ENCODE measurements at regions not wholly inside any gene's neighbourhood (a gene's known extent, or its start where the extent isn't known, plus 50 kb on each side); places are given as distances from the start of the nearest gene placed in this dataset.

GRCh38 chr3:76724706-76725105 lies 315.2 kb upstream of the ROBO2 start:
- no peaks in the 10 kb centered on the region for H3K9me3 ChIP-seq
- no peaks in the 10 kb centered on the region for H3K27me3 ChIP-seq
- TF ChIP-seq POLR2A (IDR thresholded peaks at IDR 0.05): no peak
- TF ChIP-seq CTCF (IDR thresholded peaks at IDR 0.05 in 4 of 5, conservative IDR thresholded peaks at IDR 0.05 in 1 of 5): no peak
- DNase-seq: no peak
- no peaks in the 10 kb centered on the region for H3K4me1 ChIP-seq
- intact Hi-C loops (cut with DNase I; ENCODE audit: low total_unique reads) (no loop called here), in situ Hi-C loops (cut with MboI; ENCODE audit: low sequenced_read_pairs in 4 of 4) (no loop called here)
- ATAC-seq: no peak
- H3K27ac ChIP-seq: no peak overlapping the region
- no peak overlapping the region for H3K4me3 ChIP-seq
- H3K36me3 ChIP-seq: no peaks in the 10 kb centered on the region

- H3K36me3 ChIP-seq: no peaks in the 10 kb centered on the region
- ATAC-seq (no peak), DNase-seq (no peak)
- TF ChIP-seq CTCF (IDR thresholded peaks at IDR 0.05 in 4 of 5, conservative IDR thresholded peaks at IDR 0.05 in 1 of 5) (no peak), POLR2A (IDR thresholded peaks at IDR 0.05) (no peak)
- intact Hi-C loops (cut with DNase I; ENCODE audit: low total_unique reads): no loop called here
- H3K4me3 ChIP-seq: no peak overlapping the region
- no peaks in the 10 kb centered on the region for H3K27me3 ChIP-seq
- no peak overlapping the region for H3K27ac ChIP-seq
- in situ Hi-C loops (cut with MboI; ENCODE audit: low sequenced_read_pairs in 4 of 4): no loop called here
- H3K9me3 ChIP-seq: no peaks in the 10 kb centered on the region
- H3K4me1 ChIP-seq: no peaks in the 10 kb centered on the region
Observed at GRCh38 chr3:76726034-76726433, 313.9 kb upstream of the ROBO2 start.

GRCh38 chr3:76728426-76728825 lies 311.5 kb upstream of the ROBO2 start:
- H3K9me3 ChIP-seq: no peaks in the 10 kb centered on the region
- H3K27me3 ChIP-seq: no peaks in the 10 kb centered on the region
- no peak overlapping the region for H3K4me3 ChIP-seq
- H3K27ac ChIP-seq: no peak overlapping the region
- TF ChIP-seq CTCF (IDR thresholded peaks at IDR 0.05 in 4 of 5, conservative IDR thresholded peaks at IDR 0.05 in 1 of 5): no peak
- TF ChIP-seq POLR2A (IDR thresholded peaks at IDR 0.05): no peak
- no peak for ATAC-seq
- no peak for DNase-seq
- intact Hi-C loops (cut with DNase I; ENCODE audit: low total_unique reads): no loop called here
- in situ Hi-C loops (cut with MboI; ENCODE audit: low sequenced_read_pairs in 4 of 4): no loop called here
- H3K36me3 ChIP-seq: no peaks in the 10 kb centered on the region
- no peaks in the 10 kb centered on the region for H3K4me1 ChIP-seq

GRCh38 chr3:76731471-76731870 lies 308.4 kb upstream of the ROBO2 start:
- Histone ChIP-seq H3K4me3 (no peak overlapping the region), H3K36me3 (no peaks in the 10 kb centered on the region), H3K27ac (no peak overlapping the region), H3K27me3 (no peaks in the 10 kb centered on the region), H3K9me3 (no peaks in the 10 kb centered on the region), H3K4me1 (no peaks in the 10 kb centered on the region)
- in situ Hi-C loops (cut with MboI; ENCODE audit: low sequenced_read_pairs in 4 of 4): no loop called here
- DNase-seq (no peak), ATAC-seq (no peak)
- TF ChIP-seq CTCF (IDR thresholded peaks at IDR 0.05 in 4 of 5, conservative IDR thresholded peaks at IDR 0.05 in 1 of 5): no peak
- no peak for TF ChIP-seq POLR2A (IDR thresholded peaks at IDR 0.05)
- intact Hi-C loops (cut with DNase I; ENCODE audit: low total_unique reads): no loop called here

- DNase-seq: no peak
- Histone ChIP-seq H3K27me3 (no peaks in the 10 kb centered on the region), H3K27ac (no peak overlapping the region), H3K9me3 (no peaks in the 10 kb centered on the region), H3K4me1 (no peaks in the 10 kb centered on the region), H3K36me3 (no peaks in the 10 kb centered on the region), H3K4me3 (no peak overlapping the region)
- intact Hi-C loops (cut with DNase I; ENCODE audit: low total_unique reads): no loop called here
- in situ Hi-C loops (cut with MboI; ENCODE audit: low sequenced_read_pairs in 4 of 4): no loop called here
- no peak for ATAC-seq
- no peak for TF ChIP-seq POLR2A (IDR thresholded peaks at IDR 0.05)
- TF ChIP-seq CTCF (IDR thresholded peaks at IDR 0.05 in 4 of 5, conservative IDR thresholded peaks at IDR 0.05 in 1 of 5): no peak
Observed at GRCh38 chr3:76733073-76733759, 306.7 kb upstream of the ROBO2 start.
